Erythroblast (primary cell): ENCODE measurements at regions not wholly inside any gene's neighbourhood (a gene's known extent, or its start where the extent isn't known, plus 50 kb on each side); places are given as distances from the start of the nearest gene placed in this dataset.

Experiments
- GATA1 ChIP-seq: IDR thresholded peaks from 2 replicates; pipeline ENCODE4 v1.6.1; 2011; ENCODE audit warnings: low read depth, mild to moderate bottlenecking, control low read depth, low read length, moderate library complexity
- POLR2A ChIP-seq: IDR thresholded peaks from 2 replicates; pipeline ENCODE4 v1.6.1; 2011; ENCODE audit warnings: mild to moderate bottlenecking, low read length

DNA sequence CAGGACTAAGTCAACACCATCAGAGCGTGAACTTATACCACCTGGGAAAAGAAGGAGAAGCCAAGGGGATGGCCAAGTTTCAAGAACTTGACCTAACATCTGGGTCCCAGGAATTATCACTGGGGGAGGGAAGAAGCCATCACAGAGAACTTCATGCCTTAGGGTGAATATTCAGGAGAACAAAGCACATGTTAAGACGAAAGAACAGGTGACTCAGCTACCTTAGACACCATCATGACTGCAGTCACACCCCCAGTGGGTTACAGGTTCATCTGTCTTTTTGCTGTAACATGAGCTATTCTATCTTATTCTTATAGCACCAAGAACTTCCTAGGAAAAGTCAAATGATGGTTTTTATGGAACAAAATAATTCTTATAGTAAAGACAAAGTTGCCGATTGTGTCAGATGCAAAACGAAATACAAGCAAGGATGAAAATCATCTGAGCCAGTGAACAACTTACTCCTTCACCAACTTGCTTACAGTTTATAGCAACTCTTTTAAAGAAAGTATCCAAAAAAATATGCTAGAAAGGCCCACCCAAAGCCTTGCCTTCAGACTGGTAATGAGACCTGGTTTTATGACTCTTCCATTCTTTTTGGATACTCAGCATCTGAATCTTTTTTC, 72.0 kb downstream of the TPRA1 start:
- TF ChIP-seq POLR2A = no peak
- TF ChIP-seq GATA1 = no peak
